DND-41 (cell line): ENCODE measurements at regions not wholly inside any gene's neighbourhood (a gene's known extent, or its start where the extent isn't known, plus 50 kb on each side); places are given as distances from the start of the nearest gene placed in this dataset.

Experiments used
- ATAC-seq: fragments of 200-7000 bp; cut with Tn5 transposase; 3 replicates; pipeline ENCODE4 v1.9.1; 2021; ENCODE audit warnings: low read depth; ENCODE audit not compliant: insufficient read depth
- DNase-seq: peaks from one replicate; pipeline ENCODE4 v3.0.0-alpha.2; 2020
- H2AFZ ChIP-seq: 2 replicates; pipeline ENCODE4 v1.6.0; 2012; ENCODE audit warnings: low read depth, low read length
- H3K27ac ChIP-seq: 2 replicates; pipeline ENCODE4 v1.5.1; 2012; ENCODE audit warnings: low read length, inconsistent platforms
- H3K27me3 ChIP-seq: fragments of 200-600 bp; sonication (generic); 2 replicates; pipeline ENCODE4 v1.6.0; 2012; ENCODE audit warnings: low read length, mild to moderate bottlenecking, inconsistent platforms; ENCODE audit not compliant: insufficient read depth, poor library complexity
- H3K36me3 ChIP-seq: 2 replicates; pipeline ENCODE4 v1.5.1; 2012; ENCODE audit warnings: low read length, inconsistent platforms; ENCODE audit not compliant: insufficient read depth
- H3K4me1 ChIP-seq: 2 replicates; pipeline ENCODE4 v1.5.1; 2012; ENCODE audit warnings: mild to moderate bottlenecking, low read length; ENCODE audit not compliant: insufficient read depth
- H3K4me2 ChIP-seq: 2 replicates; pipeline ENCODE4 v1.6.0; 2012; ENCODE audit warnings: mild to moderate bottlenecking, moderate library complexity, low read length, inconsistent platforms; ENCODE audit not compliant: insufficient read depth
- H3K4me3 ChIP-seq, 2 experiments: fragments of 200-600 bp in 1 of 2; shearing (Covaris generic) in 1 of 2; 2 replicates each; pipeline ENCODE4 v1.5.1; 2012 to 2016; ENCODE audit warnings: inconsistent platforms in 2 of 2, low read length in 2 of 2, mild to moderate bottlenecking in 2 of 2, low read depth in 1 of 2, moderate library complexity in 1 of 2
- H3K79me2 ChIP-seq: 2 replicates; pipeline ENCODE4 v1.6.0; 2012; ENCODE audit warnings: low read length, inconsistent platforms; ENCODE audit not compliant: insufficient read depth
- H3K9ac ChIP-seq: 2 replicates; pipeline ENCODE4 v1.6.0; 2012; ENCODE audit warnings: low read depth, mild to moderate bottlenecking, inconsistent platforms, low read length, moderate library complexity
- H3K9me3 ChIP-seq: 2 replicates; pipeline ENCODE4 v1.5.1; 2012; ENCODE audit warnings: low read length, moderate library complexity, mild to moderate bottlenecking, inconsistent platforms; ENCODE audit not compliant: insufficient read depth, severe bottlenecking
- H4K20me1 ChIP-seq: 2 replicates; pipeline ENCODE4 v1.6.0; 2012; ENCODE audit warnings: low read length; ENCODE audit not compliant: insufficient read depth
- EZH2 ChIP-seq: IDR thresholded peaks from 3 replicates; pipeline ENCODE4 v1.6.1; 2012; ENCODE audit warnings: borderline replicate concordance, low read depth, mild to moderate bottlenecking, moderate library complexity, low read length, inconsistent platforms; ENCODE audit not compliant: severe bottlenecking
- TF ChIP-seq, protein P1 (sequence below): IDR thresholded peaks from 2 replicates; pipeline ENCODE4 v1.5.1; 2012; ENCODE audit warnings: borderline replicate concordance, low read length, moderate library complexity, mild to moderate bottlenecking; ENCODE audit not compliant: poor library complexity, severe bottlenecking; ENCODE audit errors: extremely low read depth

DNA sequence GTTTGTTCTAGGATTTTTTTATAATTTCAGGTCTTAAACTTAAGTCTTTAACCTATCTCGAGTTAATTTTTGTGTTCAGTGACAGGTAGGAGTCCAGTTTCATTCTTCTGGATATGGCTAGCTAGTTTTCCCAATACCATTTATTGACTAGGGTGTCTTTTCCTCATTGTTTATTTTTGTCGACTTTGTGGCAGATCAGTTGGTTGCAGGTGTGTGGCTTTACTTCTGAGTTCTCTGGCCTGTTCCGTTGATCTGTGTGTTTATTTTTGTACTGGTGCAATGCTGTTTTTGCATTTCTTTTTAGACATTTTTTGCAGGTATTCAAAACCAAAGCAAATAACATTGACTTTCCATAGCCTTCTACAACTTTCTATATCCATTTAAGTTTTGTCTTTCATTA lies 121.7 kb downstream of the ETNK1 start:
- Histone ChIP-seq H2AFZ (no peak overlapping the region), H4K20me1 (no peaks in the 10 kb centered on the region), H3K79me2 (no peaks in the 10 kb centered on the region), H3K36me3 (no peaks in the 10 kb centered on the region), H3K4me1 (no peaks in the 10 kb centered on the region), H3K9me3 (no peaks in the 10 kb centered on the region), H3K4me2 (no peak overlapping the region), H3K27me3 (no peaks in the 10 kb centered on the region), H3K4me3 (no peak overlapping the region), H3K27ac (no peak overlapping the region), H3K9ac (no peak overlapping the region)
- DNase-seq (no peak), ATAC-seq (no peak)
- TF ChIP-seq, protein P1, sequence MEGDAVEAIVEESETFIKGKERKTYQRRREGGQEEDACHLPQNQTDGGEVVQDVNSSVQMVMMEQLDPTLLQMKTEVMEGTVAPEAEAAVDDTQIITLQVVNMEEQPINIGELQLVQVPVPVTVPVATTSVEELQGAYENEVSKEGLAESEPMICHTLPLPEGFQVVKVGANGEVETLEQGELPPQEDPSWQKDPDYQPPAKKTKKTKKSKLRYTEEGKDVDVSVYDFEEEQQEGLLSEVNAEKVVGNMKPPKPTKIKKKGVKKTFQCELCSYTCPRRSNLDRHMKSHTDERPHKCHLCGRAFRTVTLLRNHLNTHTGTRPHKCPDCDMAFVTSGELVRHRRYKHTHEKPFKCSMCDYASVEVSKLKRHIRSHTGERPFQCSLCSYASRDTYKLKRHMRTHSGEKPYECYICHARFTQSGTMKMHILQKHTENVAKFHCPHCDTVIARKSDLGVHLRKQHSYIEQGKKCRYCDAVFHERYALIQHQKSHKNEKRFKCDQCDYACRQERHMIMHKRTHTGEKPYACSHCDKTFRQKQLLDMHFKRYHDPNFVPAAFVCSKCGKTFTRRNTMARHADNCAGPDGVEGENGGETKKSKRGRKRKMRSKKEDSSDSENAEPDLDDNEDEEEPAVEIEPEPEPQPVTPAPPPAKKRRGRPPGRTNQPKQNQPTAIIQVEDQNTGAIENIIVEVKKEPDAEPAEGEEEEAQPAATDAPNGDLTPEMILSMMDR, result no peak
- TF ChIP-seq EZH2, result no peak

DNA sequence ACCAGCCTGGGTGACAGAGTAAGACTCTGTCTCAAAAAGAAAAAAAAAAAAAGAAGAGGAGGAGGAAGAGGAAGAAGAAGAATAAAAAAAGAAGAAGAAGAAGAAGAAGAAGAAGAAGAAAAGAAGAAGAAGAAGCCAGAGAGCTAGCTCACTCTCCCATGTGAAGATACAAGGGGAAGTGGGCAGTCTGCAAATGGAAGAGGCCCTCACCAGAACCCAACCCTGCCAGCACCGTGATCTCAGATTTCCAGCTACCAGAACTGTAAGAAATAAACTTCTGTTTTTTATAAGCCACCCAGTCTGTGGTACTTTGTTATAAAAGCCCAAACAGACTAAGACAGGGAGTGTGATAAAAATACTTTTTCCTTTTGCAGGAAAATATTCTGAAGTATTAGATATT lies 130.7 kb downstream of the ETNK1 start:
- Histone ChIP-seq H3K36me3 (no peaks in the 10 kb centered on the region), H3K27me3 (no peaks in the 10 kb centered on the region), H3K79me2 (no peaks in the 10 kb centered on the region), H3K4me2 (no peak overlapping the region), H3K4me1 (no peaks in the 10 kb centered on the region), H2AFZ (no peak overlapping the region), H3K27ac (no peak overlapping the region), H4K20me1 (no peaks in the 10 kb centered on the region), H3K4me3 (no peak overlapping the region), H3K9ac (no peak overlapping the region), H3K9me3 (no peaks in the 10 kb centered on the region)
- TF ChIP-seq EZH2, result no peak
- no peak for ATAC-seq
- no peak for DNase-seq

DNA sequence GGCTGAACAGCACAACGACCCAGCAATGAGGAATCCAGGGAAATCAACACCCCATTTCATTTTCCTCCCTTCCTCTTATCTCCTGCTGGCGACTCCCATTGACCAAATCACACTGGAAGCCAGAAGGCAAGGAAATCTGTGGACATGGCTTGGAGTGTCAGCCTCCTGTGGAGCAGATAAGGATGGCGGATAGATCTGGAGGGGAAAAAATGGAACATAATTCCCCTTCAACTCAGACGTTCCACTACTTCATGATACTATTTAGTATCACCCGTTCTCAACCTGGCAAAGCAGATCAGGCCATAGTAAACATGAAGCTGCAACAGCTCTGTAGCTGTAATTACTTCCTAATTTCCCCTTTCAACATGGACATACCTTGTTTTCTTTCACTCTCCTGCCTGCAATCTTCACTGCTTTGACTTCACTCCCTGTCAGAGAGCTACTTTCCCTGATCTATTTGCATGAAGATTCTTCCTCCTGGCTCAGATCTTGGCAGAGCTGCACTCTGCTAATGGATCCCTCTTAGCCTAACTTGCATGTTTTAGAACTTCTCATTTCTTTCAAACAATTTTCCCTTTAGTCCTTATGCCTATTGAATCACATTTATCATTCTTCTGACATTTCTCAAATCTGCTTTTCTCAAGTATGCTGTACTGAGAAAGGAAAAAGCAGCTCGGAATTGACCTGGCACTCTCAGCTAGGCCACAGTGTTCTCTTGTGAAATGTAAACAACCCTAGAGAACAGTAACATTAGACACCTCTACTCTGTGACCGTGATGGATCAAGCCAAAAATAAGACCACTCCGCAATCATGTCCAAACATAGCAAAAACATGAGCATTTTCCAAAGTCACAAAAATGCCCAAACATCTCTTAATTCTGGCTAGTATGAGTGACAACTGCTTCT lies 135.1 kb downstream of the ETNK1 start:
- no peak for DNase-seq
- TF ChIP-seq, protein P1, result no peak
- no peak for TF ChIP-seq EZH2
- Histone ChIP-seq H3K4me2 (no peak overlapping the region), H3K4me1 (no peaks in the 10 kb centered on the region), H3K27ac (no peak overlapping the region), H3K79me2 (no peaks in the 10 kb centered on the region), H3K36me3 (no peaks in the 10 kb centered on the region), H4K20me1 (no peaks in the 10 kb centered on the region), H3K27me3 (no peaks in the 10 kb centered on the region), H3K9me3 (no peaks in the 10 kb centered on the region), H3K4me3 (no peak overlapping the region), H3K9ac (no peak overlapping the region), H2AFZ (no peak overlapping the region)
- no peak for ATAC-seq

DNA sequence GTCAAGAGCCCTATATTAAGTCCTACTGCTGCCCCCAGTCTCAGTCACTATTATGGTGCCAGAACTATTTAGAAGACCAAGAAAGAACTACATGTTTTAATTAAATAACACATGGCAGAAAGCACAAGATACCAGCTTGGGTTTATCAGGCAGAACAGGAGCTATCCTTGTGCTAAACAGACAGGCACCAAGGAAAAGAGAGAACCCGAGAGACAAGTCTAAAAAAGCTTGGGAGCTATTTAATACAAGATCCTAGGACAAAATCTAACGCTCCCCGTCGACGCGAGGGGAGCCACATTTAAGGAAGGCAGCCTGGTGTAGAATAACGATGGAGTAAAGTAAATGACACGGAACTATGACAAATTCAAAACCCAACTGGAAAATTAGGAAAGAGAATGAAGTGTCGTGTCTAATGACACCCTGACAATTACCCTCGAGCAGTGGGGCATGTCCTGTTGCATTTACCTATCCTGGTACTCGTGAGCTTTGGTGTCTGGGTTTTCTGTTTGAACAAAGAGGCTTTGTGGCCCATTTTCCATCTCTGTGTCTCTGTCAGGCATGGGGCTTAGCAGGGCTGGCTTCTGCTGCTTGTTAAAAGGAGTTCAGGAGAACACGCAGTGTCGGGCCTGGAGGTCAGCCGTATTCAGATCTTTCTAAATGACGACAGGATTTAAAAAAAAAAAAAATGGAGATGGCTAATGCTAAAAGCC lies 140.6 kb downstream of the ETNK1 start:
- no peaks in the 10 kb centered on the region for H3K36me3 ChIP-seq
- H4K20me1 ChIP-seq, result no peaks in the 10 kb centered on the region
- H3K9me3 ChIP-seq, result no peaks in the 10 kb centered on the region

More for the DNA sequence above, 140.6 kb downstream of the ETNK1 start:
- Histone ChIP-seq H3K4me3 (no peak overlapping the region), H2AFZ (no peak overlapping the region), H3K27ac (no peak overlapping the region), H3K4me2 (no peak overlapping the region), H3K4me1 (no peaks in the 10 kb centered on the region), H3K79me2 (no peaks in the 10 kb centered on the region), H3K27me3 (no peaks in the 10 kb centered on the region), H3K9ac (no peak overlapping the region)
- ATAC-seq (no peak), DNase-seq (no peak)
- TF ChIP-seq, protein P1, result no peak
- TF ChIP-seq EZH2, result no peak
